ENCODE measurements at regions not wholly inside any gene's neighbourhood (a gene's known extent, or its start where the extent isn't known, plus 50 kb on each side); places are given as distances from the start of the nearest gene placed in this dataset.

DNA sequence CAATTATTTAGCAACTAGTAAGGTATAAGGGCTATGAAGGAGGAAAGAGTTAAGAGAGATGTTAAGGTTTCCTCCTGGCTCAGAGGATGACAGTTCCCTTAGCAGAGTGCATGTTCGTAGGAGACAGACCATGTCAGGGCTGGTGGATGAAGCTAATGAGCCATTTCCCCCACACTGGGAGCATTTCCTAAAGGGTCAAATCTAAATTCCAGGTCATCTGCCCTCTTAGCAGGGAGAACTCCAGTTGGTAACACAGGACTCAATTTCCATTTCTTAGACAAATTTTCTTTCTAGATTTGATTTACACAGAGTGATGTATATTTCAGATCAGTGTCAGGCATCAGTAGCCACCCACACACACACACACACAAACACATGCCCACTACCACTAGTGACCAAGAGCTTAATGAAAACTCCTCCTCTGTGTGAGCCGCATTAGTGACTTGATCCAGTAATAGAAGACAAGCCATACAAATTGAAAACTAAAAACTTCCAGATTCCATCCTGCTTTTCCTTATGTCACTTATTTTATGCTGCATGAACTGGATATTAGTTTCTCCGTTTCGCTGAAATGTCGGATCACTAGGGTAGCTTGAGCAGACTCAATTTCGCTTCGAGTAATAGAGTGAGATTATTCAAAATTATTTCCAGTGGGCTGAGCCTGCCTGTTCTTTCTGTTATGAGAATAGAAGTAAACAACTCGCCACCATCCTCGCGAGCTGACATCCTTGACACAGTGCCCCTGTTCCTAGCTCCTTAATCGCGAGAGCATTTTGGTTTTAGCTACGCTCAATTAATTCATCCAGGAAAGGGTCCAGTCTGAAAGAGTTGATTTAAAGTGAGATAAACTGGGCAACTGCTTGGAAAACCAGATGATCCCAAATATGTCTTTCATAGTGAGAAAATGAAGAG lies 582.6 kb downstream of the SOX6 start:
- TF ChIP-seq, protein P1, sequence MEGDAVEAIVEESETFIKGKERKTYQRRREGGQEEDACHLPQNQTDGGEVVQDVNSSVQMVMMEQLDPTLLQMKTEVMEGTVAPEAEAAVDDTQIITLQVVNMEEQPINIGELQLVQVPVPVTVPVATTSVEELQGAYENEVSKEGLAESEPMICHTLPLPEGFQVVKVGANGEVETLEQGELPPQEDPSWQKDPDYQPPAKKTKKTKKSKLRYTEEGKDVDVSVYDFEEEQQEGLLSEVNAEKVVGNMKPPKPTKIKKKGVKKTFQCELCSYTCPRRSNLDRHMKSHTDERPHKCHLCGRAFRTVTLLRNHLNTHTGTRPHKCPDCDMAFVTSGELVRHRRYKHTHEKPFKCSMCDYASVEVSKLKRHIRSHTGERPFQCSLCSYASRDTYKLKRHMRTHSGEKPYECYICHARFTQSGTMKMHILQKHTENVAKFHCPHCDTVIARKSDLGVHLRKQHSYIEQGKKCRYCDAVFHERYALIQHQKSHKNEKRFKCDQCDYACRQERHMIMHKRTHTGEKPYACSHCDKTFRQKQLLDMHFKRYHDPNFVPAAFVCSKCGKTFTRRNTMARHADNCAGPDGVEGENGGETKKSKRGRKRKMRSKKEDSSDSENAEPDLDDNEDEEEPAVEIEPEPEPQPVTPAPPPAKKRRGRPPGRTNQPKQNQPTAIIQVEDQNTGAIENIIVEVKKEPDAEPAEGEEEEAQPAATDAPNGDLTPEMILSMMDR (IDR thresholded peaks at IDR 0.05) = no peak
- no peak for TF ChIP-seq POLR2A (IDR thresholded peaks at IDR 0.05)
